K562 (cell line): ENCODE measurements at regions not wholly inside any gene's neighbourhood (a gene's known extent, or its start where the extent isn't known, plus 50 kb on each side); places are given as distances from the start of the nearest gene placed in this dataset.

ENCODE experiments used
- ATAC-seq: fragments of 200-7000 bp; cut with Tn5 transposase; 3 replicates; pipeline ENCODE4 v1.9.1; 2020; ENCODE audit warnings: moderate library complexity
- BruUV-seq: library from RNA; stranded (reverse); fragments of 400-500 nt; replicated peaks from 2 replicates; lab custom pipeline; 2021; lab: Mats Ljungman, UMichigan
- CTCF ChIA-PET: fragments of 300-600 bp; formaldehyde crosslinking; extraction: SDS; loops from one replicate; lab custom pipeline; 2021; ENCODE audit warnings: low intra/inter-chr PET ratio; lab: Yijun Ruan, JAX
- POLR2A ChIA-PET: fragments of 300-600, 350-650 bp; sonication (Branson Sonifier 250); formaldehyde crosslinking; extraction: SDS; loops from one replicate; lab custom pipeline; 2021; ENCODE audit warnings: antibody characterized with exemption, inconsistent platforms; lab: Yijun Ruan, JAX
- DNase-seq, 4 experiments: peaks; one replicate each; pipeline versions ENCODE4 v3.0.0 to v3.0.0-alpha.2; 2011 to 2018; ENCODE audit warnings: low spot score in 3 of 4, mixed read lengths in 3 of 4; ENCODE audit errors: extremely low read depth in 1 of 4
- FAIRE-seq: peaks from 2 replicates; lab custom pipeline; 2011; peaks lifted over from hg19 to GRCh38; lab: Jason Lieb, UNC
- H2AFZ ChIP-seq: 2 replicates; pipeline ENCODE4 v1.6.0; 2011; ENCODE audit warnings: low read depth, low read length, control low read depth, inconsistent platforms
- H3K27ac ChIP-seq: fragments of 200-600 bp; 3 replicates; pipeline ENCODE4 v1.8.0; 2011; ENCODE audit warnings: low read depth, mild to moderate bottlenecking, control low read depth, inconsistent platforms, low read length, moderate library complexity, mixed read lengths; ENCODE audit errors: extremely low read depth
- H3K27me3 ChIP-seq, 2 experiments: fragments of 300-600 bp in 1 of 2; 2 replicates in 1 of 2; 3 replicates in 1 of 2; pipeline versions ENCODE4 v1.6.0 to v1.8.0; 2011; ENCODE audit warnings: inconsistent platforms in 2 of 2, low read length in 2 of 2, mild to moderate bottlenecking in 1 of 2, mixed read lengths in 1 of 2, moderate library complexity in 1 of 2; ENCODE audit not compliant: control insufficient read depth in 2 of 2, insufficient read depth in 2 of 2
- H3K36me3 ChIP-seq: fragments of 300-600 bp; 3 replicates; pipeline ENCODE4 v1.8.0; 2011; ENCODE audit warnings: mild to moderate bottlenecking, low read length, inconsistent platforms; ENCODE audit not compliant: control insufficient read depth, insufficient read depth
- H3K4me1 ChIP-seq, 2 experiments: fragments of 200-600 bp in 1 of 2; replicated peaks in 1 of 2; 2 replicates in 1 of 2; 3 replicates in 1 of 2; pipeline versions ENCODE4 v1.5.1 to v1.8.0; 2011; ENCODE audit warnings: inconsistent platforms in 2 of 2, low read length in 2 of 2, mild to moderate bottlenecking in 1 of 2, mixed read lengths in 1 of 2, moderate library complexity in 1 of 2; ENCODE audit not compliant: control insufficient read depth in 2 of 2, insufficient read depth in 2 of 2
- H3K4me2 ChIP-seq: 2 replicates; pipeline ENCODE4 v1.6.1; 2011; ENCODE audit warnings: low read length, control low read depth, inconsistent platforms, mixed read lengths; ENCODE audit not compliant: insufficient read depth
- H3K4me3 ChIP-seq: fragments of 200-600 bp; sonication (generic), shearing (Covaris generic); 2 replicates; pipeline ENCODE4 v1.5.1; 2016; ENCODE audit warnings: control low read depth, inconsistent platforms
- H3K79me2 ChIP-seq: fragments of 200-600 bp; 3 replicates; pipeline ENCODE4 v1.8.0; 2011; ENCODE audit warnings: low read length, inconsistent platforms; ENCODE audit not compliant: control insufficient read depth, insufficient read depth
- H3K9ac ChIP-seq, 2 experiments: 2 replicates each; pipeline versions ENCODE4 v1.6.0 to v1.6.1; 2011; ENCODE audit warnings: low read depth in 2 of 2, low read length in 2 of 2, control low read depth in 1 of 2, inconsistent platforms in 1 of 2, mild to moderate bottlenecking in 1 of 2, mixed read lengths in 1 of 2; ENCODE audit not compliant: insufficient read depth in 1 of 2
- H3K9me1 ChIP-seq: one replicate; pipeline ENCODE4 v1.6.0; 2011; ENCODE audit warnings: inconsistent platforms, mild to moderate bottlenecking, low read length, moderate library complexity; ENCODE audit not compliant: control insufficient read depth, insufficient read depth
- H3K9me3 ChIP-seq: replicated peaks from 2 replicates; pipeline ENCODE4 v1.5.1; 2011; ENCODE audit warnings: low read depth, low read length, inconsistent platforms; ENCODE audit not compliant: control insufficient read depth, insufficient read depth
- H4K20me1 ChIP-seq: replicated peaks from 2 replicates; pipeline ENCODE4 v1.6.1; 2011; ENCODE audit warnings: low read length, inconsistent platforms, mixed read lengths; ENCODE audit not compliant: control insufficient read depth, insufficient read depth
- CHD7 ChIP-seq: fragments of 200-600 bp; sonication (generic); IDR thresholded peaks from one replicate; pipeline ENCODE4 v1.6.1; 2012; ENCODE audit warnings: mild to moderate bottlenecking, low read depth, low read length, inconsistent platforms
- EGR1 ChIP-seq: fragments of 450-650 bp; conservative IDR thresholded peaks from 2 replicates; pipeline ENCODE4 v1.6.1; 2017; ENCODE audit warnings: mild to moderate bottlenecking
- MAFK ChIP-seq: IDR thresholded peaks from 2 replicates; pipeline ENCODE4 v1.6.1; 2011; ENCODE audit warnings: low read length, improper control_type of control experiment
- PHF20 ChIP-seq: fragments of 450-650 bp; IDR thresholded peaks from 2 replicates; pipeline ENCODE4 v1.6.1; 2018; ENCODE audit not compliant: partially characterized antibody
- PML ChIP-seq: IDR thresholded peaks from 2 replicates; pipeline ENCODE4 v1.6.1; 2012; ENCODE audit warnings: low read length, inconsistent platforms
- SAFB ChIP-seq: fragments of 200-400 bp; formaldehyde crosslinking; IDR thresholded peaks from 2 replicates; pipeline ENCODE4 v1.6.1; 2017; ENCODE audit warnings: low read depth, low read length, borderline replicate concordance
- ZNF280A ChIP-seq: fragments of 450-650 bp; IDR thresholded peaks from 2 replicates; pipeline ENCODE4 v1.6.1; 2018; ENCODE audit warnings: mild to moderate bottlenecking, low read depth; ENCODE audit not compliant: partially characterized antibody
- ZNF431 ChIP-seq: sonication (generic); formaldehyde crosslinking; IDR thresholded peaks from 2 replicates; pipeline ENCODE4 v1.8.0; 2022; ENCODE audit warnings: mild to moderate bottlenecking, missing genetic modification reagents
- ZNF695 ChIP-seq: fragments of 450-650 bp; formaldehyde crosslinking; IDR thresholded peaks from 2 replicates; pipeline ENCODE4 v1.4.0; 2020; ENCODE audit warnings: mild to moderate bottlenecking, moderate library complexity
- WGBS: fragments of 100-300 bp; shearing (Covaris generic); methylation state at CpG from one replicate; pipeline ENCODE4 v1.1.6; 2016; ENCODE audit warnings: low coverage, mixed read lengths; ENCODE audit not compliant: insufficient coverage; ENCODE audit errors: missing lambda C conversion rate; 5-methylcytosine and 5-hydroxymethylcytosine counted together
- in situ Hi-C: fragments of 300-500 bp; cut with MboI; formaldehyde crosslinking; loops from 4 replicates; pipeline ENCODE4 v1.15.0; 2018; ENCODE audit warnings: inconsistent platforms, mixed read lengths
- intact Hi-C: fragments of 100-400 bp; cut with micrococcal nuclease; formaldehyde crosslinking; loops from 2 replicates; pipeline ENCODE4 v1.14.2; 2022

- no TSS peak for BruUV-seq
- ChIA-PET POLR2A (interaction anchor here (1.0 kb wide), 1 partner anchor 11 kb away, joined by 3 read pairs; no protein-coding TSS in a partner anchor), CTCF (no interaction called here)
- H3K36me3 ChIP-seq = no peaks in the 10 kb centered on the region
- ATAC-seq (no peak), FAIRE-seq (no peak), DNase-seq (no peak)
- no peak overlapping the region for H3K4me3 ChIP-seq
- H2AFZ ChIP-seq = no peak overlapping the region
- no peaks in the 10 kb centered on the region for H3K9me3 ChIP-seq
- no peaks in the 10 kb centered on the region for H4K20me1 ChIP-seq
- H3K27ac ChIP-seq = no peak overlapping the region
- in situ Hi-C loops (no loop called here), intact Hi-C loops (no loop called here)
- H3K9ac ChIP-seq = no peak overlapping the region
- H3K79me2 ChIP-seq = no peaks in the 10 kb centered on the region
- 7% methylated on average over 1 of the region's 1 CpG for WGBS
- H3K4me1 ChIP-seq = no peaks in the 10 kb centered on the region
- no peak overlapping the region for H3K4me2 ChIP-seq
- H3K9me1 ChIP-seq = no peaks in the 10 kb centered on the region
- no peaks in the 10 kb centered on the region for H3K27me3 ChIP-seq
- TF ChIP-seq ZNF431 (CRISPR knock-in tag) (no peak), EGR1 (no peak), ZNF280A (no peak), SAFB (no peak), MAFK (no peak), ZNF695 (CRISPR knock-in tag) (no peak), PML (no peak), PHF20 (no peak), CHD7 (no peak)
These were observed 453.8 kb downstream of the RFPL4B start for GRCh38 chr6:112800916-112801315.
